ENCODE measurements at regions not wholly inside any gene's neighbourhood (a gene's known extent, or its start where the extent isn't known, plus 50 kb on each side); places are given as distances from the start of the nearest gene placed in this dataset.

DNA sequence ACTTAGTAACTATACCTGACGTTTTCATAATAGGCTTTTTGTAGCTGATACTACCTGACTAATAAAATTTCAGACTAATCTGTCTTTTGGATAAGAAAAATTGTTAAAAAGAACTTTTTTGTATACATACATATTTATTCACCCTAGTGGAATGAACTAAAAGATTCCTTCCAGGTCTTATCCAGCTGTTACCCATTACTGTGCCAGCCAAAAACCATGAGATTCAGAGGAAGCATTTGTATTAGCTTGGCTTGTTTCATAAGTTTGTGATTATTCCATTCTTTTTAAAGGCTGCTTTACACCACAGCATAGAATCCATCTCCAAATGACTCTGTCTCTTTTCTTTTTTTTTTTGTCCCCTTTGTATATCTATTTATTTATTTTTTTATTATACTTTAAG lies 149.4 kb downstream of the FAT4 start:
- no CpG with 5 or more reads among the region's 1 CpG for WGBS (ENCODE audit: insufficient coverage)
- no peaks in the 10 kb centered on the region for H3K9me3 ChIP-seq (replicated peaks; ENCODE audit: control insufficient read depth, low read depth, low read length)
- no peak for DNase-seq
- no peaks in the 10 kb centered on the region for H3K4me1 ChIP-seq (ENCODE audit: control insufficient read depth, insufficient read depth, low read length)
- H3K36me3 ChIP-seq (ENCODE audit: control insufficient read depth, insufficient read depth, low read length): no peaks in the 10 kb centered on the region
- no peak overlapping the region for H3K27ac ChIP-seq (ENCODE audit: low read length)
- no peak overlapping the region for H3K4me3 ChIP-seq (ENCODE audit: low read length)
- H3K27me3 ChIP-seq (ENCODE audit: control insufficient read depth, insufficient read depth, low read length): no peaks in the 10 kb centered on the region

GRCh38 chr4:125481334-125482045 lies 166.7 kb downstream of the FAT4 start:
- no peak for DNase-seq
- Histone ChIP-seq H3K27me3 (ENCODE audit: control insufficient read depth, insufficient read depth, low read length) (no peaks in the 10 kb centered on the region), H3K27ac (ENCODE audit: low read length) (no peak overlapping the region), H3K4me1 (ENCODE audit: control insufficient read depth, insufficient read depth, low read length) (no peaks in the 10 kb centered on the region), H3K9me3 (replicated peaks; ENCODE audit: control insufficient read depth, low read depth, low read length) (no peaks in the 10 kb centered on the region), H3K36me3 (ENCODE audit: control insufficient read depth, insufficient read depth, low read length) (peaks cover 9% of the 10 kb centered on the region), H3K4me3 (ENCODE audit: low read length) (no peak overlapping the region)
- no CpG with 5 or more reads among the region's 9 CpGs for WGBS (ENCODE audit: insufficient coverage)

- Histone ChIP-seq H3K36me3 (ENCODE audit: control insufficient read depth, insufficient read depth, low read length) (peaks cover 11% of the 10 kb centered on the region), H3K27ac (ENCODE audit: low read length) (no peak overlapping the region), H3K4me1 (ENCODE audit: control insufficient read depth, insufficient read depth, low read length) (no peaks in the 10 kb centered on the region), H3K4me3 (ENCODE audit: low read length) (no peak overlapping the region), H3K27me3 (ENCODE audit: control insufficient read depth, insufficient read depth, low read length) (no peaks in the 10 kb centered on the region), H3K9me3 (replicated peaks; ENCODE audit: control insufficient read depth, low read depth, low read length) (no peaks in the 10 kb centered on the region)
- DNase-seq: no peak
- no CpG with 5 or more reads among the region's 3 CpGs for WGBS (ENCODE audit: insufficient coverage)
Measured at GRCh38 chr4:125482822-125483221, 168.1 kb downstream of the FAT4 start.

GRCh38 chr4:125483278-125483677 lies 168.5 kb downstream of the FAT4 start:
- no CpG with 5 or more reads among the region's 3 CpGs for WGBS (ENCODE audit: insufficient coverage)
- H3K36me3 ChIP-seq (ENCODE audit: control insufficient read depth, insufficient read depth, low read length): peaks cover 14% of the 10 kb centered on the region
- peak; percentile 46 for DNase-seq

DNA sequence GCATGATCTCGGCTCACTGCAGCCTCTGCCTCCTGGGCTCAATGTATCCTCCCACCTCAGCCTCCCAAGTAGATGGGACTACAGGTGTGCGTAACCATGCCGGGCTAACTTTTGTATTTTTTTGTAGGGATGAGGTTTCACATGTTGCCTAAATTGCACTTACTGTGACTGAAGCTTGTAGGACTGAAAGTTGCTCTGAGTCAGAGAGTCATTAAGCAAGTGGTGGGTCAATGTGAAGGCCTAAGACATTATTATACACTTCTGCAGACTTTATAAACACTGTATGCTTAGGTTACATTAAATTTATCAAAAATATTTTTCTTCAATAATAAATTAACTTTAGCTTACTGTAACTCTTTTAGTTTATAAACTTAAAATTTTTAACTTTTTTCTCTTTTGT lies 170.2 kb downstream of the FAT4 start:
- H3K27ac ChIP-seq (ENCODE audit: low read length): no peak overlapping the region
- DNase-seq: no peak
- no peaks in the 10 kb centered on the region for H3K27me3 ChIP-seq (ENCODE audit: control insufficient read depth, insufficient read depth, low read length)
- no peak overlapping the region for H3K4me3 ChIP-seq (ENCODE audit: low read length)
- WGBS (ENCODE audit: insufficient coverage): 100% methylated on average over 1 of the region's 3 CpGs
- H3K4me1 ChIP-seq (ENCODE audit: control insufficient read depth, insufficient read depth, low read length): no peaks in the 10 kb centered on the region
- peaks cover 18% of the 10 kb centered on the region for H3K36me3 ChIP-seq (ENCODE audit: control insufficient read depth, insufficient read depth, low read length)
- no peaks in the 10 kb centered on the region for H3K9me3 ChIP-seq (replicated peaks; ENCODE audit: control insufficient read depth, low read depth, low read length)

More at GRCh38 chr4:125483278-125483677, 168.5 kb downstream of the FAT4 start:
- Histone ChIP-seq H3K4me3 (ENCODE audit: low read length) (no peak overlapping the region), H3K27me3 (ENCODE audit: control insufficient read depth, insufficient read depth, low read length) (no peaks in the 10 kb centered on the region), H3K4me1 (ENCODE audit: control insufficient read depth, insufficient read depth, low read length) (no peaks in the 10 kb centered on the region), H3K9me3 (replicated peaks; ENCODE audit: control insufficient read depth, low read depth, low read length) (no peaks in the 10 kb centered on the region), H3K27ac (ENCODE audit: low read length) (no peak overlapping the region)

GRCh38 chr4:125486351-125486750 lies 171.6 kb downstream of the FAT4 start:
- no peaks in the 10 kb centered on the region for H3K9me3 ChIP-seq (replicated peaks; ENCODE audit: control insufficient read depth, low read depth, low read length)
- peaks cover 32% of the 10 kb centered on the region for H3K36me3 ChIP-seq (ENCODE audit: control insufficient read depth, insufficient read depth, low read length)
- H3K27ac ChIP-seq (ENCODE audit: low read length): no peak overlapping the region
- 40% methylated on average over 1 of the region's 3 CpGs for WGBS (ENCODE audit: insufficient coverage)
- DNase-seq: peak; percentile 83
- H3K27me3 ChIP-seq (ENCODE audit: control insufficient read depth, insufficient read depth, low read length): no peaks in the 10 kb centered on the region
- no peaks in the 10 kb centered on the region for H3K4me1 ChIP-seq (ENCODE audit: control insufficient read depth, insufficient read depth, low read length)
- H3K4me3 ChIP-seq (ENCODE audit: low read length): no peak overlapping the region

GRCh38 chr4:125489952-125490690 lies 175.4 kb downstream of the FAT4 start:
- H3K36me3 ChIP-seq (ENCODE audit: control insufficient read depth, insufficient read depth, low read length): peaks cover 28% of the 10 kb centered on the region
- no peak for DNase-seq
- 94% methylated on average over 12 of the region's 15 CpGs for WGBS (ENCODE audit: insufficient coverage)
- no peak overlapping the region for H3K27ac ChIP-seq (ENCODE audit: low read length)
- H3K4me3 ChIP-seq (ENCODE audit: low read length): no peak overlapping the region
- no peaks in the 10 kb centered on the region for H3K9me3 ChIP-seq (replicated peaks; ENCODE audit: control insufficient read depth, low read depth, low read length)
- no peaks in the 10 kb centered on the region for H3K27me3 ChIP-seq (ENCODE audit: control insufficient read depth, insufficient read depth, low read length)
- H3K4me1 ChIP-seq (ENCODE audit: control insufficient read depth, insufficient read depth, low read length): no peaks in the 10 kb centered on the region

DNA sequence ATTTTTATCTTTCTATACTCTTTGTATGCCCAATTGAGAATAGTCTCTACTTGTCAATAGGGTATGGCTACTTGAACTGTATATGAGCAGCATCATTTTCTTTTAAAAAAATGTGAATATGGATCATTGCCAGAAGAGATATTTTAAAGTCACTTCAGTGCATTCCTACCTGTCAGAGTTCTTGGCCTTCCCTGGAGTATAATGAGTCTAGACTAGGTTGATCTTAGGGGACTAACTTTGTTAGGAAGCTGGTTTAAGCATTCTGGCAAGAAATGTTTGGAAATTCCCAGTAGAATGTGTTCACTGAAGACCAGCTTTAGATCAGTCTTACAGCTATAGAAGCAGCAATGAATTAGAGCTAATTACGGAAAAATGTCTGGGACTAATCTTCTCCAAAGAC lies 178.2 kb downstream of the FAT4 start:
- Histone ChIP-seq H3K36me3 (ENCODE audit: control insufficient read depth, insufficient read depth, low read length) (peaks cover 26% of the 10 kb centered on the region), H3K4me1 (ENCODE audit: control insufficient read depth, insufficient read depth, low read length) (no peaks in the 10 kb centered on the region), H3K27ac (ENCODE audit: low read length) (no peak overlapping the region), H3K4me3 (ENCODE audit: low read length) (no peak overlapping the region), H3K27me3 (ENCODE audit: control insufficient read depth, insufficient read depth, low read length) (no peaks in the 10 kb centered on the region), H3K9me3 (replicated peaks; ENCODE audit: control insufficient read depth, low read depth, low read length) (no peaks in the 10 kb centered on the region)
- DNase-seq: peak; percentile 26
- WGBS (ENCODE audit: insufficient coverage): no CpG with 5 or more reads among the region's 1 CpG

DNA sequence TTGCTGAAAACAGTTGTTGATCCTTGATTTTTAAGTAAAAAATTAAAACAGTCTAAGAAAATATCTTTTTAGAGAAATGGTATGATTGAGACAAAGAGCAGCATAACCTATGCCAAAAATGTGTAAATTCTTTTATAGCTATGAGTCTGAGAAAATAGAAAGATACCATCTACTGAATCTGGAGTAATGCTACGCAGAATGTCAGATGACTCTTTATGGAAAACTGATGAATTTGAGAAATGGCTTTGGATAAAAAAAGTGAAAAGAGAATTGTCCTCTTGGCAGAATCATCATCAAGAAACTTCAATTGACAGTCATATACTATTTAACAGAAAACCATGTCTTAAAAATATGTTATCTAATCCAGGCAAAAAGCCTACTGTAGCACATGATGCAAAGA lies 183.1 kb downstream of the FAT4 start:
- Histone ChIP-seq H3K27ac (ENCODE audit: low read length) (no peak overlapping the region), H3K27me3 (ENCODE audit: control insufficient read depth, insufficient read depth, low read length) (no peaks in the 10 kb centered on the region), H3K9me3 (replicated peaks; ENCODE audit: control insufficient read depth, low read depth, low read length) (no peaks in the 10 kb centered on the region), H3K4me3 (ENCODE audit: low read length) (no peak overlapping the region), H3K36me3 (ENCODE audit: control insufficient read depth, insufficient read depth, low read length) (no peaks in the 10 kb centered on the region), H3K4me1 (ENCODE audit: control insufficient read depth, insufficient read depth, low read length) (no peaks in the 10 kb centered on the region)
- no CpG with 5 or more reads among the region's 1 CpG for WGBS (ENCODE audit: insufficient coverage)
- DNase-seq: no peak

DNA sequence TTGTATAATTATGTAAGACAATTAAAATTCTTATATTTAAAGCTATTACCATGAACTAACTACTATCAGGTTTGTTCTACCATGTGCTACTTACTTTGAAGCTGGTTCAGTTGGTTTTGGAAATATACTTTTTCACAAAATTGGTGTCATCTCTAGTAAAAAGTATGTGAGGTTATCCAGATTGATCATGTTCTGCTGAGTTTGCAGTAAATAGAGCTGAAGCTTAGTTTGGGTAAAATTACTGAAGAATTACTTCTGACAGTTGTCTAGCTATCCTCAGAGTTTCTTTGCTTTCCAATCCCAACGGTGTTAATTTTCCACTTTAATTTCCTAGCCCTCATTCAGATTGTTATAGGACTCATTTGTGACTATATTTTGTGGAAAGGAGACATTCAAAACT lies 184.2 kb downstream of the FAT4 start:
- Histone ChIP-seq H3K27ac (ENCODE audit: low read length) (no peak overlapping the region), H3K9me3 (replicated peaks; ENCODE audit: control insufficient read depth, low read depth, low read length) (no peaks in the 10 kb centered on the region), H3K36me3 (ENCODE audit: control insufficient read depth, insufficient read depth, low read length) (no peaks in the 10 kb centered on the region), H3K4me1 (ENCODE audit: control insufficient read depth, insufficient read depth, low read length) (no peaks in the 10 kb centered on the region), H3K4me3 (ENCODE audit: low read length) (no peak overlapping the region), H3K27me3 (ENCODE audit: control insufficient read depth, insufficient read depth, low read length) (no peaks in the 10 kb centered on the region)
- DNase-seq: no peak
- no CpG with 5 or more reads among the region's 1 CpG for WGBS (ENCODE audit: insufficient coverage)
